Lower leg skin (tissue), 3 donors: ENCODE measurements at regions not wholly inside any gene's neighbourhood (a gene's known extent, or its start where the extent isn't known, plus 50 kb on each side); places are given as distances from the start of the nearest gene placed in this dataset.

Experiments used
- CTCF ChIP-seq, 3 donors: fragments of 450-650 bp; IDR thresholded peaks; one replicate each; pipeline ENCODE4 v1.5.1; 2016; ENCODE audit warnings: antibody characterized with exemption in 3 of 3, mild to moderate bottlenecking in 3 of 3, moderate library complexity in 2 of 3
- POLR2A ChIP-seq, 2 donors: fragments of 450-650 bp; IDR thresholded peaks; one replicate each; pipeline ENCODE4 v1.6.1; 2016 to 2017; ENCODE audit warnings: antibody characterized with exemption in 2 of 2, mild to moderate bottlenecking in 1 of 2, moderate library complexity in 1 of 2

- no peak for TF ChIP-seq POLR2A (IDR thresholded peaks at IDR 0.05)
- TF ChIP-seq CTCF (IDR thresholded peaks at IDR 0.05): no peak
Measured at GRCh38 chr4:154928640-154929257, 147.7 kb downstream of the RBM46 start.
